ENCODE measurements at regions not wholly inside any gene's neighbourhood (a gene's known extent, or its start where the extent isn't known, plus 50 kb on each side); places are given as distances from the start of the nearest gene placed in this dataset.
"Not testable (repeated sequence)": the region's sequence is repeated elsewhere in the genome, so short reads cannot be mapped to it uniquely, and the experiment has no call there.

DNA sequence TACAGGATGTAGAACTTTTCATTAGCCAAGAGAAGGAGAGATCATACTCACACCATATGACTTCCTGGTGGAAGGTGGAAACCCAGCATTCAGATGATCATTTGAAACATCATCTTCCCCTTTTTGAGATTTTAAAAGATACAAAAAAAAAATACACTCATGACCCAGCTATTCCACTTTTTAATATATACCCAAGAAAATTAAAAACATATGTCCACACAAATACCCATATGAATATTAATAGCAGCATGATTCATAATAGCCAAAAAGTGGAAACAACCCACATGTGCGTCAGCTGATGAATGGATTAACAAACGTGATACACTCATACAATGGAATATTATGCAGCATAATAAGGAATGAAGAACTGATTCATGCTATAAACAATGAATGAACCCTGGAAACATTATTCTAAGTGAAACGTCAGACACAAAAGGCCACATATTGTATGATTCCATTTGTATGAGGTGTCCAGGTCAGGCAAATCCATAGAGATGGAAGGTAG lies 130.0 kb upstream of the SGK1 start:
- peak; percentile 98 for DNase-seq

DNA sequence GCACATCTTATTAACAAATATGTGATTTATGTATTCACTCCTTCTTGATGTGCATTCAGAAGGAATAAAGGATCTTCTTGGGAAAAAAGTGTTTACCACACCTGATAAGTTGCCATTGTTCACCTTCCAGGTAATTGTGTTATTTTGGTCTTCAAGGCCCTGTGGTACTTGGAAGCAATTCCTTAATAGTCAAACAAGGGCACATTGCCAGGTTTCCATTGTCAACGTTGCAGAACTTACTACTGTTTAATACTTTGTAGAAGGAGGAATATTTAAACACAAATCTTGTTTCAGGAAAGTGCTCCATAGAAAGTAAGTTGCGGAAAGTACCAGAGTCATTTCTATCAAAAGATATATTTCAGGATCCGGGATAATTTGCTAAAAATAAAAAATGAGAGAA lies 129.5 kb upstream of the SGK1 start:
- peak; percentile 53 for DNase-seq

DNA sequence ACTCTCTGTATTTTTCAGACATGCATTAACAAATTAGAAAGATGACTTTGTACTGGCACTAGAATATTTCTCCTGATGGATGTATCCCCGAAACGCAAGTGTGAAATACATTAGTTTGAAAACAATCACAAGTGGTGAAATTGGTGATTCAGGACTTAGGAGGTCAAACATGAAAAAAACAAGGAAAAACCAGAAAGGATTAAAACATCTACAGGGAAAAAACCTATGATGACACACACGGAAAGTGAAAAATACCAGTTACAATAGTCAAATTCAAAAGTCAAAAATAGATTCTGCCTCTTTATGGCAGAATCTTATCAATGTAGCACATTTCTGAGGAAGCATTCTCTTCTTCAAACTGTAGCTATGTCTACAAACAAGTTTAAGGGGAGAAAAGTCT lies 129.0 kb upstream of the SGK1 start:
- DNase-seq, result peak; percentile 49

DNA sequence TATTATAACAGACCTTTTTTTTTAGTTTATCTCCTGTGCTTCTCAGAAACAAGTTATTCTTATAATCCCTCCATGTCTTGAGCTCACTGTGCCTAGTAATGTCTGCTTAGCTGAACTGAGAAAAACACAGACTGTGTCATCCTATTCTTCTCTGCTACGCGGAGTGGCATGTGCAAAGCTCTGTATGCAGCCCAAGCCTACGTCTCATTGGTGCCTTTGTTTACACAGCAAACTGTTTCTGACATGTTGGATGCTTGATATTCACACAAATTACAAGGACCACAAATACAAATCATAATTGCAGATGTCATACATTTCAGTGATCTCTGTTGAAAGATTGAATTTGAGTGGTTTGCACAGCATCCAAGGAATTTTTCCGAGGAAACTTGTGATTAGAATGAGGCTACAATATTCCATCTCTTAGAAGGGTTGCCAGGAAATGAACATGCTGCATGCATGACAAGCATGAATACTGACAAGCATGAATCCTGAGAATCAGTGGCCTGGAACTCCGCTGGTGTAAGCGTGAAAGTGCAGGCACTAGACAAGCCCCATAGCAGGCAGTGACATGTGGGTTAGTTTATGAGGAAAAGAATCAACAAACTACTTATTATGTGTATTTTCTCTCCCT lies 128.4 kb upstream of the SGK1 start:
- peak; percentile 87 for DNase-seq

DNA sequence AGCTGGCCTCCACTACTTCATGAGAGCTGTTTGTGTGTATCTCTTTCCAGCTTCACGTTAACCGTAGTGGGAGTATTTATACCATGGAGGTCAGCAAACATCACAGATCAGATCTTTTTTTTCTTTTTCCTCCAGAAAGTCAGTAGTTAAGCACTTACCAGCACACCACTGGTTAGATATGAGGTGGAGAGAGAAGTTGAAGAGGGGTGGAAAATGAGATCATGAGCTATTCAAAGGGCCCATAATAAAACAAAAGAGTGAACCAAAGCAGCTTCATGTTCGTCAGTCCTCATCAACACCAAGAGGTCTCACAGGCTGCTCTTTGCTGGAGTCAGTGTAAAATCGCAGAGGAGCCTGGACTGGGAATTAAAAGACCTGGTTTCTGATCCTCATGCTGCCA lies 125.1 kb upstream of the SGK1 start:
- no peak for DNase-seq

DNA sequence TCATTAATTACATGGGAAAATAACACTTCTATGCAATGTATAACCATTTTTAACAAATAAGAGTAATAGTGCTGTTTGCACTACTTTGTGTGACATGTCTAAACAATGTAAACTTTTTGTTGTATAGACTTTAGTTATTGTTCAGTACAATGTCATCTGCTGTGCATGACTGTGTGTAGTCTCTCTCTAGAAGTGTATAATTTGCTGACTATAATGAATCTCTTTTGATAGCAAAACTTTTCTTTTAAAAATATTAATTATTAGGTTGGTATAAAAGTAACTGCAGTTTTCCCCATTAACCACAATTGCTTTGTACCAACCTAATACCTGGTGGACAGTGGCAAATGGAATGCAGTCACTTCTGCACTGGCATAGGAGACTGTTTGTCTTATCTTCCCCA lies 124.2 kb upstream of the SGK1 start:
- DNase-seq, result no peak

DNA sequence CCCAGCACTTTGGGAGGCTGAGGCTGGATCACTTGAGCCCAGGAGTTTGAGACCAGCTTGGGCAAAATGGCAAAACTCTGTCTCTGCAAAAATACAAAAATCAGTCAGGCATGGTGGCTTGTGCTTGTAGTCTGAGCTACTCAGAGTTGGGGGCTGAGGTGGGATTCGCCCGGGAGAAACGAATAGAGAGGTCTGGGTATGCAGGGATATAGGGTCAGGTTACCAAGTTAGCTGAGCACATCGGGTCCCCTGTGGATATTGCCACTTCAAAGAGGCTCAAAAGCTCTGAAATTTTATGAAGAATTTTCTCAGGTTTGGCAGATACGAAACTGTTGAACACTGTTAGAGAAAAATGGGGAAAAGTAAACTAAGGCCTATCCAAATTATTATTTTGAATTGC lies 120.9 kb upstream of the SGK1 start:
- no peak for DNase-seq

DNA sequence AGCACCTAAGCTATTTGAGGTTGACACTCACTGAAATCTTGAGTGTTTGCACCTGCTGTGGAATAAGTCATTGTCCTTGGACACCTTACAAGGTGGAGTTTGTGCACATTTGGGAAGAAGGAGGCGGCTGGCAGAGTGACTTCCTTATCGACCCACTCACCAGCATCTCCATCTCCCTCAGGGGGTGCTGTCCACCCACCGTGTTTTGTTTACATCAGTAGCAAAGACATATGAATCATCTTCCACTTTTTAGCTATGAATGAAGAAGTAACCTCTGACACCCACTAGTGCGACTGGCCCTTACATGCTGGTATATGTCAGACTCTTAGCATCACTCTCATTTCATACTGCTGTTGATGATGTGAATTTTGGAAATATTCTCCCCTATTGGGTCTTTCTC lies 119.5 kb upstream of the SGK1 start:
- no peak for DNase-seq

DNA sequence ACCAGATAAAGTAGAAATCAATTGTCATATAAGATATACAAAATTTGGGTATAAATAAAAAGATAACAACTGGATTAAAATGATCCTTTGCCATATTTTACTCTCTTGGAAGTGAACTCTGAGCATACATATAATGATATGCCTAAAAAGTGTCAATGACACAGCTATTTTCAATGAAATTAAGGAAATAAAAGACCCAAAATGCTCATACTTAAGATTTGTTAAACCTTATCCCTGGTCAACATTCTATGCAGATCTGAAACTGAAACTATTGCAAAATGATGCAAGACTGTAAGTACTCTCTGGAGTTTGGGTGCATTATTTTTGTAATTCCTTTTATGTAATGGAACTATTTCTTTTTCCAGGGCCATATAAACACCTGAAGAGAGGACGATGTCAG lies 119.0 kb upstream of the SGK1 start:
- DNase-seq, result no peak

DNA sequence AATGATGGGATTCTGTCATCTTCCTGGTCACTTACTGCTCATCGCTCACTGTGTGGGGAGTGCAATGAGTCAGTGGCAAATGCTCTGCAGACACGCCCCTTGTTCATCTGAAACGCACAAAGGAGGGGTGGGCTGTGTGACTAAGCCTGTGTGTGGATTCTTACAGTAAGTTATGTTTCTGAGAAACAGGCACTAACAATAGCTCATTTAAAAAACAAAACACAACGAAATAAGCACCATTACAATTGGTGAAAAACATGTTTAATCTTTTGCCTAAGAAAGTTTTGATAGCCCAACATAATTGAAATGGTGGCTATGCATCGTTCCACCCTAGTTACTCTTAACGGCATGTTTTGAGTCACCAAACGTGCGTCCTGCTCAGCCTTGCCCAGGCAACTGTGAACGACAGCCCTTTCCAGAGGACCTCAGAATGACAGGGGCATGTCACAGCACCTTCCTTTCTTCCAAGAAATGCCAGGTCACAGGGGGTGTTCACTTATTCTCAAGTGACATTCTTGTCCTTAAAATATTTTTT lies 118.4 kb upstream of the SGK1 start:
- DNase-seq, result peak; percentile 96

DNA sequence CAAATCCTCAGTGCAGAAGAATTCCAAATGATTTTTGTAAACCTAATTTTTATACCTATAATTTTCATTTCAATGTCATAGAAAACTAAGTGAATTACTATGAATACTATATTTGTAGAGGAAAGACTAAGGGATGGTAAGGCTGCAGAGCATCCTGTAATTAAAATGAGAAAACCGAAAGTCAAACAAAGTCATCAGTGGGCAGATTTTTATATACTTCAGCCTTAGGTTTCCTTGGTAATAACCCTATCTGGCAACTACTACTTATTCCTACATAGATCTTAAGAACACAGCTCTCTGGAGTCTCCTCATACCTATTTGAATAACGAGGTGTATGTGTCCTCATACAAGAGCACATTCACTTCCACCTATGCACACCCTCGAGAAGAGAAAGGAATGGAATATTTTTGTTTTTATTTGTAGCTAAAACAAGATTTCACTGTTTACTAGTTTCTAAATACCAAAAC lies 117.9 kb upstream of the SGK1 start:
- DNase-seq, result no peak

DNA sequence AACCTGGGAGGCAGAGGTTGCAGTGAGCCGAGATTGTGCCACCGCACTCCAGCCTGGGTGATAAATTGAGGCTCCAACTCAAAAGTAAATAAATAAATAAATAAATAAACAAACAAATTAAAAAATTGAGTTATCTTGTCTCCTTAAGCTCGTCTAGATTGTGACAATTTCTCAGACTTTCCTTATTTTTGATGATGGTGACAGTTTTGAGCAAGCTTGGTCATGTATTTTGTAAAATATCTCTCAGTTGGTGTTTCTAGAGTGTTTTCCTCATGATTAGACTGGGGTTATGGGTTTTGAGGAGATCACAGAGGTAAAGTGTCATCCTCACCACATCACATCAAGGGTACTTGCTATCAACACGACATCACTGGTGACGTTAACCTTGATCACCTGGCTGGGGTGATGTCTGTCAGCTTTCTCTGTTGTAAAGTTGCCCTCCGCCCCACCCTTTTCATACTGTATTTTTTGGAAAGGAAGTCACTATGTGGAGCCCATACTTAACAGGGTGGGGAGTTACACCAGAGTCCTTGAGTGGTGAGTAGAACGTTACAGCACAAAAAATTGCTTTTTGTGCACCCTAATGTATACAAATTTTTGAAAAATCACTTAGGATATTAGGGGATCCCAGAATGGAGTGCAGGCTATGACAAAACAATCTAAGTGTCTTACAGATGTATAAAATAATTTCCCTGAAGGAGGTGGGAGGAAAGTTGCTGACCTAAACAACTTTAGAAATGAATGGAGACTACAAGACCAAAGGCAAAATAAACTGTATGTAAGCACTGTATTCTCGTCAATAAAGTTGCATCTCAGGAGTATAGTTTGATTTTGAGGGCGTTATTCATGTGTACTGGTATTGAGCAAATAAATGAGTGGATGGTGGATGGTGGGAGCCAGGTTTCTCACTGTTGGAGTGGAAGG lies 116.4 kb upstream of the SGK1 start:
- no peak for DNase-seq

DNA sequence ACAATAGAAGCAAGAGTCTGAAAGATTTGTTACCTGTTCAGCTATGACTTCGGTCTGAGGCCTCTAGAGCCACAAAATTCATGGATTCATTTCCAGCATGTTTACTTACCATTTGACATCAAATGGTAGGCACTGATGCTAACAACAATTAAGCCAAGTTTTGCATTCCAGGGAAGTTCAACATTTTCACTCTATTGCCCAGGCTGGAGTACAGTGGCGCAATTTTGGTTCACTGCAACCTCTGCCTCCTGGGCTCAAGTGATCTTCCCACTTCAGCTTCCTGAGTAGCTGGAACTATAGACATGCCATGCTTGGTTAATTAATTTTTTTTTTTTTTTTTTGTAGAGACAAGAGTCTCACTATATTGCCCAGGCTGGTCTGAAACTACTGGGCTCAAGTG lies 114.1 kb upstream of the SGK1 start:
- no peak for DNase-seq

DNA sequence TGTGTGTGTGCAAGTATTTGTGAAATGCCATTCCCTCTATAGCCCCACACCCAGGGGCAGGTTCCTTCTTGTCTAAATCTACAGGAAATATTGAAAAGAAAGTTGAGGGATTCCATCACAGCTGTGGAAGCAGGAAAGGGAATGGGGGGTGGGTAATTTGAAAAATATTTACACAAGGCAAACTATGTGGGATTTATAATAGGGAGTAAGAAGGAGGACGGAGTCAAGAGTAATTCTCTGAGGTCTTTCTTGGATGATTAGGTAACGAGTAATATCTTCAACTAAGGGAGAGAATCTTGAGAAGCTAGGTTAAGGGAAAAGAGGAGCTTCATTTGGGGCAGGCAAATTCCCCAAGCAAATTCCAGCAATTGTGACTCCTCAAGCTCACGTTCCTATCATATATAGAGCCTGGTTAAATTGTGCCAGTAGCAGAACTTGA lies 113.5 kb upstream of the SGK1 start:
- DNase-seq, result peak; percentile 90

DNA sequence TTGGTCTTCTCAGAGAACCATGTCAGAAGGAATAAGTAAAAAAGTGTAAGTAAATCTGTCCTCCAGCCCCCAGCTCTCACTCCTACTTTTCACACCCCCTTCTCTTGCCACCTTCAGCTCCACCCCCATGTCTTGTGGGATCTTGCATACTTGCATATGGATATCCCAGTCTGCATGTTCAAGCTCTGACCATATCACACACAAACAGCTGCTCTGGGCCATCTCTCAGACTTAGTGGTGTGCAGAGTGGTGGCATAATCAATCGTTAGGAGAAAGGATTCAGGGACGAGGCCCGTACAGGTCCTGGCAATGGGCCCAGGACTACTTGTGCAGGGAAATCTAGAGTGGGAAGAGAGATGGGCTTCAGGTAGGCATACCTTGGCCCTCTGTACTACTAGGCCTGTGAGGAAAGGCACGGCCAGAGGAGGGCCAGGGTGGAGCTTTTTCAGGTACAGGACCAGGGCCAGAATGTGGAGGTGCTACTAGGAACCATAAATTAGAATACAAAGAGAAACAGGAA lies 112.0 kb upstream of the SGK1 start:
- DNase-seq, result no peak

DNA sequence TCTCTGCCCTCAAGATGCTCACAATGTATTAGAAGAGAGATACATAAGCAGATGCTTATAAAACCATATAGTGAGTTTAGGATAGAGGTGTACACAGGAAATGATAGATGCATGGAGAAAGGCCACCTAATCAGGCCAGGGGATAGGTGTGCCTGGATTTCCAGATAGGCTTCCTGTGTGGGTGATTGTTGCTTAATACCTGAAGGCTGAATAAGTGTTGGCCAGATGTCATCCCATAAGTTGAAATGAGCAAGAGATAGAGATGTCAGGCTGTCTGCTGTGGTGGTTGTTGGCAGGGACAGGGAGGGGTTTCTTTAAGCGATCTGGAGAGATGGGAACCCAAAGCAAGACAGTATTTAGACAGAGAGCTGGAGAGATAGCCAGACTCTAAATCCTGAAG lies 109.8 kb upstream of the SGK1 start:
- no peak for DNase-seq

DNA sequence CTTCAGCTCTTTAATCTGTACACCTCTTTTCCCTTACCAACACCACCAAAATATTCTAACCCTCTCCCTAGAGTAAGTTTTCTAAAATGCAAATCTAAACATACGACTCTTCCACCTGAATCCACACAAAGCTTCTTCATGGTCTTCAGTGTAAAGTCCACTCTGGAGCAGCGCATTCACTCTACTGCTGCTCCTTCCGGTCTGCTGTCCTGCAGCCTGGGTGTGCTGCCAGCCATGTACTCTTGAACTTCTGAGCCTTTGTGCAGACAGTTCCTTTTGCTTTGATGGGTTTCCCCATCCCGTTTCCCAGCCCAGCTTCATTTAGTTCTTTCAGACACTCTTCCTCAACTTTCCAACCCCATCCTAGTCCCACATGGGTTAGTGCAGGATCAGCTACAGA lies 108.7 kb upstream of the SGK1 start:
- DNase-seq, result no peak

DNA sequence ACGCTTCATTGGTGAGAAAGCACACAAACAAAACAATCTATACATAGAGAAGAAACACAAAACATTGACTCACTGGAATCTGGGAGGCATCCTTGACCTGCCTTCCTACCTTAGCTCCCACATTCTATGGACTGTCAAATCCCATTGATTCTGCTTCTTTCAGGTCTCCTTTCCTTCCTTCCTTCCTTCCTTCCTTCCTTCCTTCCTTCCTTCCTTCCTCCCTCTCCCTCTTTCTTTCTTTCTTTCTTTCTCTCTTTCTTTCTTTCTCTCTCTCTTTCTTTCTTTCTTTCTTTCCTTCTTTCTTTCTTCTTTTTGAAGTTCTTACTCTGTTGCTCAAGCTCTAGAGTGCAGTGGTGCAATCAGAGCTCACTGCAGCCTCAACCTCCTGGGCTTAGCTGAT lies 108.0 kb upstream of the SGK1 start:
- DNase-seq, result not testable (repeated sequence)

DNA sequence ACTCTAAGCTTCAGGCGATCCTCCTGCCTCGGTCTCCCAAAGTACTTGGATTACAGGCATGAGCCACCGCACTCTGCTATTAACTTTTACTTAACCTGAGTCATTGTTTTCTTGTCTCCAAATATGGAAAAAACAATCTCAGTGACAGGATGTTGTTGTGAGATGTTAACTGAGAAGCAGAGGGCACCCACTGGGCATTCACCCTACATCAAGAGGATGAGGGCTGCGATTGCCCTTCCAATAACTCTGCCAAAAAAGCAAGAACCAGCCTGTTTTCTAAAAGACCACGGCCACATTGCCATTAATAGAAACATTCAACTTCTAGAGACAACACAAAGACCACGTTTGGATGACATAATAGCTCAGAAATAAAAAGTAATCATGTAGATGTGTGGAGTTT lies 107.6 kb upstream of the SGK1 start:
- DNase-seq, result no peak

DNA sequence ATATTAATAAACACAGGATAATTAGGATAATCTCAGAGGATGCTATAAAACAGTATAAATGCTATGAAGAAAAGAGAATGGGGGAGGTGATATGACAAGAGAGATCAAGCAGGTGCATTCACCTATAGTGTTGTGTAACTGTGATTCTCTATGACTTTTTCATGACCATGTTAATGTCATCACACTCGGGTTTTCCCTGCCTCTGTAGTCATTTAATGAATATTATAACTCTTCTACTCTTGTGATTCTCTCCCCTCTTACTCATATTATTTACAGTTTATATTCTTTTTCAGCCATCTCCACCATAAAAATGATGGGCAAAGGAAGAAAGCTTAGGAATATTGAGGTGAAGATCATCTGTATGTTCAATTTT lies 106.9 kb upstream of the SGK1 start:
- DNase-seq, result no peak

DNA sequence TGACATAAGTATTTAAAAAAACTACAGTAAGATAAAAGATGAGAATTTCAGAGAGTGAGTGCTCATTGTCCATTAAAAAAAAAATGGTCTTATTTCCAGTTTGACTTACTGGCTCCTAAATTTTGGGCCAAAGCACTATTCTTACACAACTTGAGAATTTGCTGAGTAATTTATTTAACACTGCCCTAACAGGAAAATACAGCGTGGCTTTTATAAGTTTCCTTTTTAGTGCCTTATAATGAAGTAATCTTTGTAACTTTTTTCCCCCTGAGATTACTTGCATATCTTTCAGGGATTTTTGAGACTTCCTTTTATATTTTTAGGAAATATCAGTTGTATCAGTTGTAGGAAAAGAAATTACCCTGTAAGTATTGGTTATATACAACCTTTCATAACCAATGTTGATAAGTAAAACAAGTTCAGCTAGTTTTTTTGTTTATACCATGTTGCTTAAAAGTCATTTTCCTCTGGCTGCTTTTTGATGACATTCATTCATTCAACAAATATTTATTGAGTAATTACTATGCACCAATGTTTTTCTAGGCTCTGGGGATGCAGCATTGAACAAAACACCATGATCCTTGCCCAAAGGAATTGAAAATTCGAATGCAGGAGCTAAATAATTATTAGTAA lies 106.4 kb upstream of the SGK1 start:
- DNase-seq, result no peak

DNA sequence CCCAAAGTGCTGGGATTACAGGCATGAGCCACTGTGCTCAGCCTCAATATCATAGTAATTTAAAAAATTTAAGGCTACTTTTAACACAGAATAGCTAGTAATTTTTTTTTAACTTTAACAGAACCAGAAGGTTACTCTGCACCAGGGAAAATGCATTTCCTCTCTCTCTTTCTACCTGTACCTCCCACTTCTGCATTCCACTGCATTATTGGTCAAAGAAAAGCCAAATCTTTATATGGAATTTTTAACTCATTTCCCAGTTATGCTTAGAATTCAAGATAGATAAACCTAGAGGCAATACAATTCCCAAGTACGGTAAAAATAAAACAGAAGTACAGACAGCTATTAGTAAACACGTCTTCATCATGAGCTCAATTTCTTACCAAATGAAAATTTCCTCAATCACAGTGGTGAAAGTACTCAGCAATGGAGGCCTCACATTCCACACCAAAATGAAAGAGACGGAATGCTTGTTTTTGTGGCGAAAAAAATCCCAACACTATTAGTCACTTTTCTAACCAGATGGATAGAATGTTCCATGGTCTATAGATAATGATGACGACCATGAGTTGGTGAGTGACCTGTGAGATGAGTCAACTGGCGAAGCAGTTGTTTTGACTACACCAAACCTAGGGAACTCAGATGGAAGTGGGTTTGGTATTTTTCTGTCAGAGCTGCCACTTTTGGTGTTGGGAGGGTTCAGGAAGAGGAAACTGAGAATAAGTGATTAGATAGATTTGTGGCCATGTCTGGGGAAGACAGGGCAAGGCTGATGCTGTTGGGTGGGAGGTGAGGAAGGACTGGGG lies 104.7 kb upstream of the SGK1 start:
- peak; percentile 99 for DNase-seq

Data from fibroblast of skin of right quadriceps (primary cell).